Activated CD4-positive, alpha-beta T cell treated with anti-CD3 and anti-CD28 coated beads, Interleukin-2, Interleukin-4, amounts not matched to agents 100 ng/mL and 50 ng/mL, durations not matched to agents 16 hours and 8 hours (primary cell): ENCODE measurements at regions not wholly inside any gene's neighbourhood (a gene's known extent, or its start where the extent isn't known, plus 50 kb on each side); places are given as distances from the start of the nearest gene placed in this dataset.
"Not testable (repeated sequence)": the region's sequence is repeated elsewhere in the genome, so short reads cannot be mapped to it uniquely, and the experiment has no call there.

Experiments used
- DNase-seq: peaks from one replicate; pipeline ENCODE4 v3.0.0-alpha.2; 2020; ENCODE audit warnings: low spot score

- DNase-seq, result no peak
These were observed 51.1 kb upstream of the JADE1 start for GRCh38 chr4:128758314-128758922.

- no peak for DNase-seq
These were observed 51.8 kb upstream of the JADE1 start for GRCh38 chr4:128757712-128758111.

GRCh38 chr4:128751354-128751753, 58.1 kb upstream of the JADE1 start:
- DNase-seq, result no peak

GRCh38 chr4:128741748-128742147, 67.8 kb upstream of the JADE1 start:
- DNase-seq, result not testable (repeated sequence)

- DNase-seq, result no peak
These were observed 72.4 kb upstream of the JADE1 start for GRCh38 chr4:128737098-128737513.

GRCh38 chr4:128735714-128736113, 73.8 kb upstream of the JADE1 start:
- no peak for DNase-seq

GRCh38 chr4:128728190-128728589, 81.3 kb upstream of the JADE1 start:
- DNase-seq, result no peak

- DNase-seq, result no peak
These were observed 81.8 kb upstream of the JADE1 start for GRCh38 chr4:128727658-128728057.

- no peak for DNase-seq
These were observed 84.0 kb upstream of the JADE1 start for GRCh38 chr4:128725405-128726055.

GRCh38 chr4:128722911-128723310, 86.6 kb upstream of the JADE1 start:
- DNase-seq, result no peak

GRCh38 chr4:128721896-128722295, 87.6 kb upstream of the JADE1 start:
- no peak for DNase-seq

- DNase-seq, result no peak
These were observed 89.2 kb upstream of the JADE1 start for GRCh38 chr4:128720270-128720669.

- no peak for DNase-seq
These were observed 90.7 kb upstream of the JADE1 start for GRCh38 chr4:128718768-128719167.

GRCh38 chr4:128716338-128716737, 93.2 kb upstream of the JADE1 start:
- DNase-seq, result no peak

- DNase-seq, result no peak
These were observed 93.9 kb upstream of the JADE1 start for GRCh38 chr4:128715616-128716015.

GRCh38 chr4:128711361-128711760, 98.1 kb upstream of the JADE1 start:
- no peak for DNase-seq

- DNase-seq, result peak; percentile 4
These were observed 100.2 kb upstream of the JADE1 start for GRCh38 chr4:128709268-128709667.

- no peak for DNase-seq
These were observed 101.6 kb upstream of the JADE1 start for GRCh38 chr4:128707864-128708263.

GRCh38 chr4:128703948-128704347, 105.6 kb upstream of the JADE1 start:
- DNase-seq, result no peak

- no peak for DNase-seq
These were observed 108.7 kb upstream of the JADE1 start for GRCh38 chr4:128700659-128701350.

- DNase-seq, result no peak
These were observed 111.1 kb upstream of the JADE1 start for GRCh38 chr4:128698386-128698785.

GRCh38 chr4:128697323-128697722, 112.2 kb upstream of the JADE1 start:
- no peak for DNase-seq

GRCh38 chr4:128690011-128690410, 119.5 kb upstream of the JADE1 start:
- no peak for DNase-seq
